ENCODE measurements at regions not wholly inside any gene's neighbourhood (a gene's known extent, or its start where the extent isn't known, plus 50 kb on each side); places are given as distances from the start of the nearest gene placed in this dataset.

DNA sequence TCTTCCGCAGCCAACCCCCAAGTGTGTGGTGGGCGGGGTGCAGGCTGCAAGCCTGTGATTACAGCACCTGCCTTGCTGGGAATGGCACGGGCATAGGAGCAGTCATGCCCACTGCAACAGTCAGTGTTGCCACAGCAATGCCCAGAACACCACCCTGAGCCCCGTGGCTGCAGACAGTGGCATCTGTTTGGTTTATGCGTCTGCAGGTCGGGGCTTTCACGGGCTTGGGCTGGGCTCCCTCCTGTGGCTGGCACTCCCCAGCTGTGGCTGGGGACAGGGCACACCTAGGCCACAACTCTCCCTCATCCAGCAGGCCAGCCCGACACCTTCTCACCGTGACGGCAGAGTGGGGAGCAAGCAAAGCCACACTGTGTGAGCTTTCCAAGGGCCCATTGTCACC is 115.3 kb upstream of the C1QTNF9B start:
- no peak for DNase-seq

DNA sequence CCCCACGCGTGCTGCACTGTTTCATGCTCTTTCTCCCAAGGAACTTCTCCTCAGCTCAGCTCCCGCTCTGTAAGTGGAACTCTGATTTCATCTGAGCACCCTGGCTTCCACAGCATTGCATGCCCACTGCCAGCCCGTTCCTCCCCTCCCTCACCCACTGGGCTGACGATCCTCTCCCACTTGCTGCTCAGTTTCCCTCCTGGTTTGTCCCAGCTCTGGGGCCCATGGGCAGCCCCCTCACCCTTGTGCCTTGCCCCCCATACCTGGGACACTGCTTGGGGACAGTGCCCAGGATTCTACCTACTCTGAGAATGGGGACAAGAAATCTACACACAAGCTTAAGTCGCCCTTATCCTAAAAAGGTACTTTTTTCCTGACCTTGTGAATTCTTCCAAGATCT is 115.9 kb upstream of the C1QTNF9B start:
- no peak for DNase-seq

DNA sequence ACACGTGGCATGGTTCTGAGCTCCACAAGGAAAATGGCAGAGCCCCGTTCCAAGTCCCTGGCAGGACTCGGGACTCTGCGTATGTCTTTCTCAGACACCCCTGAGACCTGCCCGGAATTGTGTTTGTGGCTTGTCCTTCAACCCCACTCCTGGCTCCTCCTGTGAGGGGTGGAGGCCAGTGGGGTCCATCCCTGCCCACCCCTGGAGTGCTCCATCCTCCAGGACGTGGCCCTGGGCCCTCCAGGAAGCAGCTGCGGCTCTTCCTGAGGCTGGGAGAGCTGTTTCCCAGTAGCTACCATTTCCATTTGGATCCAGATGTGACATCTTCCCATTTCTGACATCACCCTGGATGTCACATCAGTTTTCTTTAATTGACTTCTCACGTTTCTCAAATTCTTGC is 118.7 kb upstream of the C1QTNF9B start:
- no peak for DNase-seq

DNA sequence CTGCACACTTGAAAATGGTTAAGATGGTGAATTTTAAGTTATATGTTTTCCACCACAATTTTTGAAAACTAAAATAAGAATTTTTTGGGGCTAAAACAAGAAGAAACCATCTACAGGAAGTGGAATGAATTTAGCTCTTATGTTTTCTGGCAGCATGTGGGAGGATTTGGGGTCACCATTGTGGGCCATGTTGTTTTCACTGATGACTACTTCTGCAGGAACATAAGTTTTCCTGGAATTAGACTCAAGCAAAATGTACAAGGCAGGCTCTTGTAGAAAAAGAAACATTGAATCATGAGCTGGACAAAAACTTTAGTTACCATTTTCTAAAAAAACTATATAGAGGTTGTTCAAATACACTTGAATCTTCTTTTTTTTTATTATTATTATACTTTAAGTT is 125.3 kb upstream of the C1QTNF9B start:
- no peak for DNase-seq

DNA sequence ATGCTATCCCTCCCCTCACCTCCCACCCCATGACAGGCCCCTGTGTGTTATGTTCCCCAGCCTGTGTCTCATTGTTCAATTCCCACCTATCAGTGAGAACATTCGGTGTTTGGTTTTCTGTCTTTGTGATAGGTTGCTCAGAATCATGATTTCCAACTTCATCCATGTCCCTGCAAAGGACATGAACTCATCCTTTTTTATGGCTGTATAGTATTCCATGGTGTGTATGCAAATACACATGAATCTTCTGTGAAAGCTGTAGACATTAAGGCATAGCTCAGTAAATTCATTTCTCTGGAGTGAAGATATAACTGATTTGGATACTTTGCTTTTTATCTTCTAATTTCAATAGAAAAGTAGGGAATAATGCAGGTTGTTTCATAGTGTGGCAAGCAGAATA is 125.8 kb upstream of the C1QTNF9B start:
- no peak for DNase-seq

DNA sequence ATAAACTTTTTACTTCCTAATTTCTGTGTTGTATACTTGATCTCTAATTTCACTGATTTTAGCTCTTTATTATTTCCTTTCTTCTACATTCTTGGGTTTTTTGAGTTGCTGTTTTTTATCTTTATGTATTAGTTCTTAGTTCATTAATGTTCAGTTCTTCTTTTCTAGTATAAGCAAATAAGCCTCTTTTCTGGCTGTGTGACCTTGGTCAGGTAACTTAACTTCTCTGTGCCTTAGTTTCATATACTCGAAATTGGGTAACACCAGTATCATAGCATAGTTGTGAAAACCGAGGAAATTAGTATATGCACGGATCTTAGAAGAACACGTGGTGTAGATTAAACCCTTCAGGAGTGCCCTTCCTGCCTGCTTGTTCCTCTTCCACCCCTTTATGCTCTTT is 130.2 kb upstream of the C1QTNF9B start:
- DNase-seq = no peak

DNA sequence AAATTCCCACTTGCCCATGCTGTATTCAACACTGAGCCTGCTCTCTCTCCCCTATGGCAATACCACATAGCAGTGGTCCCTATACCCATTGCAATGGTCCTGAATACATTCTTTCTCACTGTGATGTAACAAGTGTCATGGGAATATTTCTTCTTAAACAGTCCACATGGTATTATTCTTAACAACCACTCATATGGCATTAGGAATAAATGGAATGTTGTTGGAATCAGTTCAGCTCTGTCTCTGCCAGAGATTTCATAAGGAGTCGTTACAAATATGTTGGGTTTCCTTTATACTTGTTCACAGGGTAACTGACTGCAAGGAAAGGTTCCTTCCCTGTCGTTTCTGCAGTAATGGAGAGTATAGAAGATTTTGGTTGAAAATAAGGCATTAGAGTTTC is 128.3 kb upstream of the SPATA13 start:
- DNase-seq = no peak

DNA sequence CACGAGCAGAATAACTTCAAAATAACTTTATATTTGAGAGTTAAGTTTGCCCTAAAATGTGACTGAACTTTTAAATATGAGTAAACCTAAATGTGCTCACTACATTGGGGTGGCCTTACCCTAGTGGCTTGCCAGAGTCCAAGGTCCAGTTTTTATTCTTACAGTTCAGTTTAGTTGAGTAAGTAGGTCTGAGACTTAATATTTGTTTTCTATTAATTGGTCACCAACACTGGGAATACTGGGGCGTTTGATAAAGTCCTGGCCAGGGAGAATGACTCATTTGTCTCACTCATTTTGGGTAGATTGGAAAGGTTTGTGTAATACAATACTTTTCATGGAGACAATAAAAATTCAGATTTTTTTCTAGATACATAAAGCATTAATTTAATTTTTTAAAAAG is 127.8 kb upstream of the SPATA13 start:
- DNase-seq = no peak

DNA sequence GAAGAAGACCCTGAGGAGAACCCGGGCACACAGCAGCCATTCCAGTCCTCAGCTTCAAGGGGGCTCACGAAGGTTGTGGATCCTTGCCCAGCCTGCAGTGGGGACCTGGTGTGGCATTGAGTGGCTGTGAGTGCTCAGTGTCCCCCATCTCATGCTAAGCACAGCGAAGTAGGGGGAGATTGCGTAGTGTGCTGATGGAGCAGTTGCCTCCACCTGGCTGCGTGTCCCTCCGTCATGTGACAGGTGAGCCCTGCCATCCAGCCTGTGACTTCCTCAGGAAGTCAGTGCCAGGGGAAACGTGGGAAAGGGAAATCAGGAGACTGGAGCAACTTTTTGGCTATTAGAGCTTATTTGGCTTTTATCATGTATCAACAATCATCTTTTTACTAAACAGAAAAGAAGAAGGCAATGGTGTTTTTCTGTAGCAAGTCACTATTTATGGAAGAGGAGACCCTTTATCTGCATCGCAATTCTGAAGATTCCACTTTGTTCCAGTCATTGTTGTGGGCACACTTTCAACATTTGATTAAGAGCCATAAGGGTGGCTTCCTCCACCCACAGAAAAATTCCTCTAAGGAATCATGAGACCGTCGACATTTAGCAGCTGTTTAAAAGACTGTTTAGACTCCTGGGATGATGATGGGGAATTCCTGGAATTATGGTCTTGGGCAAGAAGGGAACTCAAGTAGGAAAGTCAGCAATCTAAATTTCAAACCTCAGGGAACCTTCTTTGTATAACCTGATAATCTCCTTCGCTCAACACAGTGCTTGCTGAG is 126.8 kb upstream of the SPATA13 start:
- DNase-seq = no peak

DNA sequence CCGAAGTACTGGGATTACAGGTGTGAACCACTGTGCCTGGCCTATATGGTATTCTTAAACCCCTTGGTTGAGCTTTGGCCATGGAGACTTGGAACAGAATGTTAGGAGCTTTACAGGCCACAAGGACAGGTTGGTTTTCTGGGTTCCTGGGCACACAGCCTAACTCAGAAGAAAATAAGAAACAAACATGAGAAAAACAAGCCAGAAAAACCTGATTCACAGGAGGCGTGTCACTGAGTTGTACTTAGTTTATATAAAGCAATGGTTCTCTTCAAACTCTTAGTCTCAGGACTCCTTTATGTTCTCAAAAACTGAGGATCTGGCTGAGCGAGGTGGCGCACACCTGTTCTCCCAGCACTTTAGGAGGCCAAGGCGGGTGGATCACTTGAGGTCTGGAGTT is 125.1 kb upstream of the SPATA13 start:
- DNase-seq = no peak

DNA sequence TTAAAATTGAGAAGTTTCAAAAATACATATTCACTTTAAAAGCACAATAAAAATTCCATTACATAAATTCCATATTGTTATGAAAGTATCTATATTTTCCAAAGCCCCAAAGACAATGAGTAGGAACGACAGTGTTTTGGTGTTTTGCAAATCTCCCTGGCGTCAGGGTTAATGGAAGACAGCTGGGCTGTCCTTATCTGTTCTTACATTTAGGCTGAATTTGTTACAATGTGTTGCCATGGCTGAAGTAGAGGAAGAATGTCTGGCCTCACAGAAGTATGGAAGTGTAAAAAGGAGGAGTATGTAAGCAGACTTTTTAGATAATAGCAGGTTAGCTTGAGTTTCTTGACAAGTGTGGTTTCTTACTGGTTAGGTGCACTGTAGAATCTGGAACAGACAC is 124.4 kb upstream of the SPATA13 start:
- no peak for DNase-seq

DNA sequence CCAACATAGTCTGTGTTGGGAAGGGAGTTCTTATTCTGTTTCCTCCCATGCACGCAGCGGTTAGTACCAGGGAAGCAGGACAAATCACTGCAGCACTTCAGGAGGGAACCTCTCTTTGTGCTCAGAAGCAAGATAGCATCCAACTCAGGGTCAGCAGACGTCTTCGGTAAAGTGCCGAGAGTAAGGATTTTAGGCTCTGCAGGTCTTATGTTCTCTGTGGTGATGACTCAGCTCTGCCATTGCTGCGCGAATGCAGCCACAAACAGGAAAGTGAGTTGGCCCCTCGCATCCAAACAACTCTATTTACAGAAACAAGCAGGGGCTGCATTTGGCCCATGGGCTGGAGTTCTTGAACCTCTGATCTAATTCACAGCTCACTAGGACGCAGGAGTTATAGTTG is 122.1 kb upstream of the SPATA13 start:
- DNase-seq = no peak

DNA sequence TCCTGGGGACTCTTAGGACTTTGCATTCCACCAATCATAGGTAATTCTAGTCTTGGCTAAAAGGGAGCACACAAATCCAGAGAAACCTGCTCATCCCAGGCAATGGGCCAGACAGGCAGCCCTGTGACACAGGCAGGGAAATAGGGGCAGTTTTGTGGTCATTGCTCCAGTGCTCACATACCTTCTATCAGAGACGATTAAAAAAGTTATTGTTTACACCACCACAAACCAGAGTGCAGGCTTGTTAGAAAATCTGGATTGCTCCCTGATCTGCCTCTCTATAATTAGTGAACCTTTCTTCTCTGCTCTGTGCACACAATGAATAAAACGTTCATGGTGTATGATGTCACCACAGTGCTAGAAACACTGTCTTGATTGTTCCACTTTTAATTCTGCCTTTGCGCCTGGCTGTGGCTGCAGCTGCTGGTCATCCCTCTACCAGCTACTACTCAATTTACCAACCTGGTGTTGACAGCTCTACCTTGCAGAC is 121.6 kb upstream of the SPATA13 start:
- peak; percentile 28 for DNase-seq

DNA sequence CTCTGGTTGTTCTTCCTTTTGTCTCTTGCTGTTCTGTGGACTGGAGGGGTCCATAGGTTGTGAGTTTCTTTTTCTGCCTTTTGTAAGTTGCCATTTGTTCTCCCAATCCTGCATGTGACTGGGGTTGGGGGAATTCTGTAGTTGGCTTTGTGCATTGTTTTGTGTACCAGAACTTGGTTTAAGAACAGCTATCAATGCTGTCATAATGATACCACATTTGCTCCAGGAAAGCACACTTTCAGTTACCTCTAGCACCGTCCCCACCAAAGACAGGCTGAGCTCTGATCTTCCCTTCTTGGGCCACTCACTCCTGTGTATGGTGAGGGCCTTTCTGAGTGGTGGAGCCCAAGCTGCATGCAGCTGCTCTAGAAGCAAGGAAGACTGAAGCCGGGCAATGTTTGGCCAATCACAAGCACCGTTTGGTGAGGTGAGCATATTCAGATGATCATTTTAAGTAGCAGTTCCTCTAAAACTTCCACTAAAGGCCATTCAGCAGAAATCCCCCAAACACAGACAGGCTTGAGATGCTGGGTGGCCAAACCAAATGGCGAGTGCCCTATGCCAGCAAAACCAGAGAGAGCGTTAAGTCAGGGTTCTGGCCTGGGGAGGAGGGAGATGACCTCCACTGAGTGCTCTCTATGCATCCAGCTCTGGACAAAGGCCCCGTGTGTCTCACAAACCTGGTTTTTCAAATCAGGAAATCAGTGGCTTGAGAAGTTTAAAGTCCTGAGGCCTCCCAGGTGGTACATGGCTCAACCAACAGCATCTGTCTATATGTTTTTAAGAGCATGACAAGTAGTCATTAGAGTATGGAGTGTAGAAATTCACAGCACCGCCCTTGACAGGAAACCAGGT is 120.7 kb upstream of the SPATA13 start:
- peak; percentile 5 for DNase-seq

DNA sequence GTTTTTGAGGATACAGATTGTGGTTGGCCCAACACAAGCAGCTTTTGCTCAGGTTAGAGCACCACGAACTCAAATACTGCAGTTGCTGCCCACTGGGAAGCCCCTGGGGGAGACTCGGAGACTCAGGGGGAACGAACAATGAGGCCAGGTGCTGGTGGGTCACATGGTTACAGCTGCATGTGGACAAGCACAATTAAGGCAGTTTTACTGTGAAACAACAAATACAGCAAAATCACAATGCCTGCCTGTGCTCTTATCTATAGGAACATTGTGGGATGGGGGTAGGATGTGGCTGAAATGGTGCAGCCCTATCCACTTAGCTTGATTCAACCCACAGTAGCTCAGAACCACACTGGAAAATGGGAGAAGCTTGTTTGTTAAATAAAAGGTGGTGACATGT is 119.7 kb upstream of the SPATA13 start:
- DNase-seq = peak; percentile 32

DNA sequence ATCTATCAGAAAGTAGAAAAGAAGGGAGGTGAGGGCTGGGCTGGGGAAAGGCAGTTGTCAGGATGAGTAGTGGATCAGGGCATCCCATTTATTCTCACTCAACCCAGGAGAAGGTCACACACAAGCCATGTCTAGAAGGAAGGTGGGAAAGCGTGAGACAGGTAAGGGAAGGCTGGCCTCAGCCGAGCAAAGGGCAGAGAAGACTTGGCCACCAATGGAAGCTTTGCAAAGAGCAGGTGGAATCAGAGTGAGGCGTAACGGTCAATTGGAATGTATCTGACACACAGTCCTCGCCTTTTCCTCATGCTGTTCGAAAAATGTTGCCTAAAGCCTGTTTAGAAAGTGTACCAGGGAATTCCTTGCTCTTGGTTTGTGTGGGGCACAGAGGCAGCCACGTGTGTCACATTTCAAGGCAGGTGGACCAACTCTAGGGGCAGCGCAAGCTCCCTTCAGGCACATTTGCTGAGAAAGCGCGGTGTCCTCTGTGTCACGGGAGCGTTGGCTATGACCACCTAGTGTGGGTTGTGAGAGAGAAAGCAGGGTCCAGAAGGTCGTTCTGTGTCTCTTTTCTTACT is 118.8 kb upstream of the SPATA13 start:
- DNase-seq = no peak

DNA sequence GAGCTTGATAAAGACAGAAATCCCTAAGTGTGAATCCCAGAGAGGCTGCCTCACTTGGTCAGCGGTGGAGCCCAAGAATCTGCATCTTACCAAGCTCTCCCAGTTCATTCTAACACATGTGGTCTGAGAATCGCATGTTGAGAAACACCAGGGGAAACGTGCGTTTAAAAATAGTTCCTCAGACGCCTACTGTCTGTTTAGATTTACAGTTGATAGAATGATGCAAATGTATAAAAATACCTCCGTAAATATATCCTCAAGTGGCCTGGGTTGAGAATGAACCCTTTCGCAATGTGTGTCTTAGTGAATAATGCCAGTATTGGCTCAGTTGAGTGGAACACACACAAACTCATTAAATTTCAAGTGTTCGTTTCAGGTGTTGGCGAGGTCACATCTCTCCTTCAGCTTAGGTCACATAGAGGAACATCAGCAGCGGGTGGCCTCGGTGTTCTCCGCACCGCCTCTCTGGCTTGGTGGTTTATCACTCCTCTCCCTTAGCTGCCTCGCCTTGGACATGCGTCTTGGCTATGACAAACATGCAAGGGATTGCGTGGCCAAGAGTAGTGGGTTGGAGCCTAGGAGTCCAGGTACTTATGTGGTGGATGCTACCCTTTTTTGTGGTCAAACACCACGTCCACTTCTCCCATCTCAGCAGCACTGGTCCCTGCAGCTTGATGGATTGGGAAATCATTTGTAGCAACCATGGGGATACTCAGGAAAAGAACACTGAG is 117.6 kb upstream of the SPATA13 start:
- no peak for DNase-seq

DNA sequence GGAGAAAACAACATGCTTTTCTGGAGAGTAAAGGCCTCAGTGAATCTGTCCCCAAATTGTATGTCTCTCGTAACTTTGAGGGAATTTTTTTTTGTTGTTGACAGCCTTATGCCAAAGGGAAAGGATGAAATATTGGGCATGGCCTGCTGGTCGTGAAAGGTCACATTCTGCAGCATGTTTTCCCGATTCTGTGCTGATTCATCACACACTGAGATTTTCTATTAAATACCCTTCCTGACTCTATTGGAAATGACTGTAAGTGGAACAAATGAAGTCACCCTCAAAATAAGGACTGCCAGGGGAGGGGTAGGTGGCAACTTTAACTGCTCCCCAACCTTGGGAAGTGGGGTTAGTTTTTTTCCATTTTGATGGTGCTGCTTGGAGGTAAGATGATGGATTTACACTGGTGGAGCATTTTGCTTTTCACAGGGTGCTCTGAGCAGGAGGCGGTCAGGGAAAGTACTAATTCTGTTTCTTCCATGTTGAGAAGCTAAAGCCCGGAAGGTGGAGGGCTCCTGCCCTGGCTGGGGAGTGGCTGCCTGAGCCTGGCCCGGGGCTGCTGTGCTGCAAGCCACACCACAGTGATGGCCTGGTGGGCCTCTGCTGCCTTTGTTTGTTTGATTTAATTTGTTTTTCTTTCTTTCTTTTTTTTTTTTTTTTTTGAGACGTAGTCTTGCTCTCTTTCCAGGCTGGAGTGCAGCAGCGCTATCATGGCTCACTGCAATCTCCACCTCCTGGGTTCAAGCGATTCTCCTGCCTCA is 116.8 kb upstream of the SPATA13 start:
- no peak for DNase-seq

DNA sequence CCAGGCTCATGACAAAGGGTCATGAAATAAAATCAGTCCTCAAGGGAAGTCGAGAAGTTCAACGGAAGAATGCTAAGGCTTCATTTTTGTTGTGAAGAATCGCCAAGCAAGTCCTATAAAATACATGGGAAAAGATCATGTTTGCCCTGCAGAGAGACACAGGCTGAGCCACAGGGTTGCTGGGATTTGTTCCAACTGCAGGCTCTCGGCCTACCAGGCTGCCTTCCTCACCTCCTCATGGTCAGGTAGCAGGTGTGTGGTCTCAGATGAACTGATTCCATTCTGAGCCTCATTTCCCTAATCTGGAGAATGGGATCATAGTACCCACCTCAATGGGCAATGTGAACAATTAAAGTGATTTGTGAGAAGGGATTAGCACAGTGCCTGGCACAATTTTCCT is 114.9 kb upstream of the SPATA13 start:
- DNase-seq = no peak

DNA sequence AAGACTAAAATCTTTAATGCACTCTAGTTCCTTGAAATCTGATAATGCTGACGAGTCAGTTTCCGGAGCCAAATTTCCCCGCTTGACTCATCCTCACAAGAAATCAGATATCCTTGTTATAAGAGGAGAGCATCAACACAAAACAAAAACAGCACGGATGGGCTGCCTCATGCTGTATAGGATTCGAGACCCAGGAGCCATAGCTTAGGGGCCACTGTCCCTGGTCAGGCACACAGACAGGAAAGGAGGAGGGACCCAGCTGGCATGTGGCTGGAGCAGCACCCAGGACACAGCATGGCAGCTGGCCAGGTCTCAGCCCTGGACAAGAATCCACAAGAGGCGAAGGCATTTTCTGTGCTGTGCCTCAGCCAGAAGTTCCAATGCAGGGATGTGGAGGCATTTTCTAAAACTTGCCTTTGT is 110.2 kb upstream of the SPATA13 start:
- no peak for DNase-seq

DNA sequence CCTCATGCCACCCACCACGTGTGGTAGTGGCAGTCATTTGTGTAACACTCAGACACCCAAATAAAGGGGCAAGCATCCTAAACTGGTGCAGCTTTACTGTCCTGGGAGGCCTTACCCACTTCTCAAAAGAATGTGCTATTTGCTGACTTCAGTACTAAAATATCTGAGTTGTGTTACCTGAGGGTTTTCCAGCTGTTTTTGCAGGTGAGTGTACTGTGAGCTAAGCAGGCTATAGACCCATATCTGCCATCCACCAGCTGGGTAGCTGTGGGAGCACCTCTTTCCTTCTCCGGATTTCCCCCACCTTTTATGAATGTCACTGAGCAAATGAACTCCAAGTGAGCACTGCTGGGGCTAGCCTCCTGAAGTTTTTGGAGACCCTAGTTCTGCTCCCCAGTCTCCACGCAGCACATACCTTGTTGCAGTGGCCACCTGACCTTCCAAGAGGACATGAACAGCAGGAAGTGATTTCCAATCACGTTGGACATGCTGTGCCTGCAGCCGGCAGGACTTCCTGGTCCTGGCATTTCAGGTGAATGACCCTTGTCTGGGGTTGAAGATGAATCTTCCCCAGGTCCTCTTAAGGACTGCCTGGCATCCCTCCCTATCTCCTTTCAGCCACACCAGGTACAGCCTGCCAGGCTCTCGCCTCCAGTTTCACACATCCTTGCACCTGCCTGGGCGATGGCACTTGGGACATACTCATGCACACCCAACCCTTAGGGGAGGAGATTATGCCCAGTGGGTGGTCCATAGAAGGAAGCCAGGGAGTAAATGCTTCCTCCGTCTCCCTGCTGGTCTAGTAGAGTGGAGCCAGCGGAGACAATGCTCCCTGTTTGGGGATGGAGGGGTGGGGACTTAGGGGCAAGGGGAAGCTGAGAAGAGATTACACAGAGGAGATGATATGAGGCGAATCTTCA is 109.5 kb upstream of the SPATA13 start:
- peak; percentile 52 for DNase-seq
